ENCODE measurements at regions not wholly inside any gene's neighbourhood (a gene's known extent, or its start where the extent isn't known, plus 50 kb on each side); places are given as distances from the start of the nearest gene placed in this dataset.

GRCh38 chr6:169112483-169113320 is 140.9 kb downstream of the THBS2 start:
- no peak overlapping the region for H3K27ac ChIP-seq
- H3F3A ChIP-seq (ENCODE audit: insufficient read depth, low read depth): no peaks in the 10 kb centered on the region
- no peak overlapping the region for H3K4me3 ChIP-seq
- no peaks in the 10 kb centered on the region for H3K36me3 ChIP-seq (ENCODE audit: low read depth)
- no peak overlapping the region for H3K4me2 ChIP-seq
- no TSS peak for BruUV-seq (replicated peaks)
- peaks cover 19% of the 10 kb centered on the region for H3K27me3 ChIP-seq (ENCODE audit: insufficient read depth, low read depth)
- intact Hi-C loops (cut with micrococcal nuclease; ENCODE audit: unreplicated experiment): no loop called here
- no peaks in the 10 kb centered on the region for H3K9me3 ChIP-seq (ENCODE audit: insufficient read depth, low read depth)
- no peaks in the 10 kb centered on the region for H3K4me1 ChIP-seq (replicated peaks; ENCODE audit: insufficient read depth)
- ChIA-PET POLR2A (ENCODE audit: unreplicated experiment) (no interaction called here), CTCF (no interaction called here)
- no peaks in the 10 kb centered on the region; the same call in 1 of the 2 replicates for H3K9me2 ChIP-seq (ENCODE audit: insufficient read depth)
- TF ChIP-seq EZH2 (IDR thresholded peaks at IDR 0.05; ENCODE audit: low read depth) (no peak), CTCF (conservative IDR thresholded peaks at IDR 0.05) (no peak)
- H3K79me2 ChIP-seq (ENCODE audit: low read depth): no peaks in the 10 kb centered on the region
- DNase-seq: no peak
- H4K20me1 ChIP-seq (ENCODE audit: insufficient read depth): no peaks in the 10 kb centered on the region; the same call in none of the 2 replicates
- no peak overlapping the region for H2AFZ ChIP-seq

GRCh38 chr6:169111203-169111602 is 142.4 kb downstream of the THBS2 start:
- Histone ChIP-seq H2AFZ (no peak overlapping the region), H3K27me3 (ENCODE audit: insufficient read depth, low read depth) (peaks cover 19% of the 10 kb centered on the region), H3K9me3 (ENCODE audit: insufficient read depth, low read depth) (no peaks in the 10 kb centered on the region), H3K79me2 (ENCODE audit: low read depth) (no peaks in the 10 kb centered on the region), H4K20me1 (ENCODE audit: insufficient read depth) (no peaks in the 10 kb centered on the region; the same call in none of the 2 replicates), H3K4me2 (no peak overlapping the region), H3K9me2 (ENCODE audit: insufficient read depth) (no peaks in the 10 kb centered on the region; the same call in 1 of the 2 replicates), H3K4me1 (replicated peaks; ENCODE audit: insufficient read depth) (no peaks in the 10 kb centered on the region), H3K4me3 (no peak overlapping the region), H3K36me3 (ENCODE audit: low read depth) (no peaks in the 10 kb centered on the region), H3F3A (ENCODE audit: insufficient read depth, low read depth) (no peaks in the 10 kb centered on the region), H3K27ac (no peak overlapping the region)
- no peak for DNase-seq
- BruUV-seq (replicated peaks): no TSS peak
- ChIA-PET POLR2A (ENCODE audit: unreplicated experiment) (no interaction called here), CTCF (no interaction called here)
- intact Hi-C loops (cut with micrococcal nuclease; ENCODE audit: unreplicated experiment): no loop called here
- TF ChIP-seq CTCF (conservative IDR thresholded peaks at IDR 0.05) (no peak), EZH2 (IDR thresholded peaks at IDR 0.05; ENCODE audit: low read depth) (no peak)

GRCh38 chr6:169109411-169110220 is 144.0 kb downstream of the THBS2 start:
- ChIA-PET CTCF (no interaction called here), POLR2A (ENCODE audit: unreplicated experiment) (no interaction called here)
- Histone ChIP-seq H3K27me3 (ENCODE audit: insufficient read depth, low read depth) (peaks cover 13% of the 10 kb centered on the region), H3K4me2 (no peak overlapping the region), H3K9me2 (ENCODE audit: insufficient read depth) (no peaks in the 10 kb centered on the region; the same call in 1 of the 2 replicates), H3K9me3 (ENCODE audit: insufficient read depth, low read depth) (no peaks in the 10 kb centered on the region), H3K27ac (no peak overlapping the region), H4K20me1 (ENCODE audit: insufficient read depth) (no peaks in the 10 kb centered on the region), H3K4me1 (replicated peaks; ENCODE audit: insufficient read depth) (no peaks in the 10 kb centered on the region), H2AFZ (no peak overlapping the region), H3F3A (ENCODE audit: insufficient read depth, low read depth) (no peaks in the 10 kb centered on the region), H3K36me3 (ENCODE audit: low read depth) (no peaks in the 10 kb centered on the region), H3K4me3 (no peak overlapping the region), H3K79me2 (ENCODE audit: low read depth) (no peaks in the 10 kb centered on the region)
- intact Hi-C loops (cut with micrococcal nuclease; ENCODE audit: unreplicated experiment): no loop called here
- DNase-seq: no peak
- no peak for TF ChIP-seq EZH2 (IDR thresholded peaks at IDR 0.05; ENCODE audit: low read depth)
- TF ChIP-seq CTCF (conservative IDR thresholded peaks at IDR 0.05): no peak
- BruUV-seq (replicated peaks): no TSS peak
